H9 (cell line): ENCODE measurements at regions not wholly inside any gene's neighbourhood (a gene's known extent, or its start where the extent isn't known, plus 50 kb on each side); places are given as distances from the start of the nearest gene placed in this dataset.

Source experiments
- DNase-seq: peaks from one replicate; pipeline ENCODE4 v3.0.0-alpha.2; 2017
- H2AFZ ChIP-seq: one replicate; pipeline ENCODE4 v1.6.1; 2013; ENCODE audit warnings: mild to moderate bottlenecking, low read length, control low read depth, moderate library complexity
- H2AK5ac ChIP-seq: 2 replicates; pipeline ENCODE4 v1.6.1; 2013; ENCODE audit warnings: low read length, control low read depth, mixed read lengths; ENCODE audit not compliant: insufficient read length
- H2BK120ac ChIP-seq: one replicate; pipeline ENCODE4 v1.6.1; 2013; ENCODE audit warnings: low read depth, mild to moderate bottlenecking, low read length, control low read depth, inconsistent platforms; ENCODE audit not compliant: poor library complexity, severe bottlenecking
- H2BK12ac ChIP-seq: 2 replicates; pipeline ENCODE4 v1.6.1; 2013; ENCODE audit warnings: low read length, control low read depth, mixed read lengths, low read depth; ENCODE audit not compliant: insufficient read length
- H2BK15ac ChIP-seq: 2 replicates; pipeline ENCODE4 v1.6.1; 2013; ENCODE audit warnings: low read depth, low read length, control low read depth
- H2BK20ac ChIP-seq: one replicate; pipeline ENCODE4 v1.6.1; 2013; ENCODE audit warnings: low read depth, mild to moderate bottlenecking, low read length, control low read depth, inconsistent platforms; ENCODE audit not compliant: poor library complexity, severe bottlenecking
- H2BK5ac ChIP-seq: 2 replicates; pipeline ENCODE4 v1.6.1; 2013; ENCODE audit warnings: low read length, control low read depth, mixed read lengths; ENCODE audit not compliant: insufficient read length
- H3K14ac ChIP-seq: 2 replicates; pipeline ENCODE4 v1.6.1; 2013; ENCODE audit warnings: low read length, control low read depth; ENCODE audit not compliant: insufficient read depth
- H3K18ac ChIP-seq: 2 replicates; pipeline ENCODE4 v1.6.1; 2013; ENCODE audit warnings: low read depth, mild to moderate bottlenecking, mixed read lengths, low read length, control low read depth; ENCODE audit not compliant: insufficient read length
- H3K23ac ChIP-seq: 2 replicates; pipeline ENCODE4 v1.6.1; 2013; ENCODE audit warnings: low read length, control low read depth, mixed read lengths, low read depth; ENCODE audit not compliant: insufficient read length
- H3K23me2 ChIP-seq: 2 replicates; pipeline ENCODE4 v1.6.1; 2013; ENCODE audit warnings: low read depth, mild to moderate bottlenecking, mixed read lengths, low read length, control low read depth; ENCODE audit not compliant: insufficient read length, poor library complexity, severe bottlenecking
- H3K27ac ChIP-seq: 2 replicates; pipeline ENCODE4 v1.5.1; 2013; ENCODE audit warnings: low read length, control low read depth, mixed read lengths, low read depth; ENCODE audit not compliant: insufficient read length
- H3K27me3 ChIP-seq: 2 replicates; pipeline ENCODE4 v1.6.1; 2013; ENCODE audit warnings: low read length, control low read depth, inconsistent platforms; ENCODE audit not compliant: insufficient read depth
- H3K4ac ChIP-seq: 2 replicates; pipeline ENCODE4 v1.6.1; 2013; ENCODE audit warnings: low read depth, mild to moderate bottlenecking, control low read depth, inconsistent platforms, low read length, moderate library complexity
- H3K4me1 ChIP-seq: 2 replicates; pipeline ENCODE4 v1.6.1; 2013; ENCODE audit warnings: low read length, control low read depth, inconsistent platforms; ENCODE audit not compliant: insufficient read depth
- H3K4me2 ChIP-seq: 2 replicates; pipeline ENCODE4 v1.6.1; 2013; ENCODE audit warnings: low read length, control low read depth, mixed read lengths; ENCODE audit not compliant: insufficient read length, insufficient read depth
- H3K56ac ChIP-seq: 2 replicates; pipeline ENCODE4 v1.6.1; 2013; ENCODE audit warnings: low read depth, mild to moderate bottlenecking, mixed read lengths, low read length, control low read depth; ENCODE audit not compliant: insufficient read length
- H3K79me1 ChIP-seq: 2 replicates; pipeline ENCODE4 v1.6.1; 2013; ENCODE audit warnings: low read depth, mild to moderate bottlenecking, moderate library complexity, low read length, control low read depth, inconsistent platforms; ENCODE audit not compliant: insufficient read depth, poor library complexity, severe bottlenecking
- H3K79me2 ChIP-seq: 2 replicates; pipeline ENCODE4 v1.6.1; 2013; ENCODE audit warnings: low read length, control low read depth, inconsistent platforms; ENCODE audit not compliant: insufficient read depth
- H3K9ac ChIP-seq: 2 replicates; pipeline ENCODE4 v1.6.1; 2013; ENCODE audit warnings: low read length, control low read depth, mixed read lengths; ENCODE audit not compliant: insufficient read length; ENCODE audit errors: extremely low read depth
- H3K9me3 ChIP-seq: one replicate; pipeline ENCODE4 v1.6.1; 2013; ENCODE audit warnings: low read depth, low read length, inconsistent platforms; ENCODE audit not compliant: control insufficient read depth
- H3T11ph ChIP-seq: one replicate; pipeline ENCODE4 v1.6.1; 2013; ENCODE audit warnings: mild to moderate bottlenecking, low read length, control low read depth, inconsistent platforms
- H4K20me1 ChIP-seq: one replicate; pipeline ENCODE4 v1.6.1; 2013; ENCODE audit not compliant: control insufficient read depth, insufficient read length, insufficient read depth
- H4K5ac ChIP-seq: 2 replicates; pipeline ENCODE4 v1.6.1; 2013; ENCODE audit warnings: low read depth, mild to moderate bottlenecking, mixed read lengths, low read length, control low read depth; ENCODE audit not compliant: insufficient read length
- H4K8ac ChIP-seq: replicated peaks from 2 replicates; pipeline ENCODE4 v1.6.1; 2013; ENCODE audit warnings: low read length, control low read depth, mixed read lengths, low read depth; ENCODE audit not compliant: insufficient read length
- H4K91ac ChIP-seq: 2 replicates; pipeline ENCODE4 v1.6.1; 2013; ENCODE audit warnings: low read depth, mild to moderate bottlenecking, moderate library complexity, mixed read lengths, low read length, control low read depth; ENCODE audit not compliant: insufficient read length
- H3K27ac Mint-ChIP-seq, 3 experiments: 2 replicates in 2 of 3; 3 replicates in 1 of 3; pipeline ENCODE4 v1.8.0; 2020 to 2021; ENCODE audit warnings: mixed read lengths in 3 of 3, mild to moderate bottlenecking in 1 of 3, moderate library complexity in 1 of 3
- H3K27me3 Mint-ChIP-seq: 2 replicates; pipeline ENCODE4 v1.8.0; 2021; ENCODE audit warnings: low read depth, mild to moderate bottlenecking, moderate library complexity, mixed read lengths
- H3K36me3 Mint-ChIP-seq, 3 experiments: 2 replicates in 2 of 3; 3 replicates in 1 of 3; pipeline ENCODE4 v1.8.0; 2020 to 2021; ENCODE audit warnings: low read depth in 3 of 3, mixed read lengths in 3 of 3; ENCODE audit not compliant: insufficient read depth in 1 of 3
- H3K4me1 Mint-ChIP-seq, 2 experiments: 2 replicates each; pipeline ENCODE4 v1.8.0; 2020; ENCODE audit warnings: mixed read lengths in 2 of 2
- H3K4me3 Mint-ChIP-seq, 2 experiments: 2 replicates in 1 of 2; 3 replicates in 1 of 2; pipeline ENCODE4 v1.8.0; 2020 to 2021; ENCODE audit warnings: mild to moderate bottlenecking in 2 of 2, mixed read lengths in 2 of 2, moderate library complexity in 1 of 2
- H3K9me3 Mint-ChIP-seq, 2 experiments: 2 replicates in 1 of 2; 3 replicates in 1 of 2; pipeline ENCODE4 v1.8.0; 2020; ENCODE audit warnings: mild to moderate bottlenecking in 2 of 2, mixed read lengths in 2 of 2, moderate library complexity in 1 of 2
- CTCF ChIP-seq: fragments of 200-600 bp; sonication (generic); conservative IDR thresholded peaks from 3 replicates; pipeline ENCODE4 v1.8.0; 2021; ENCODE audit warnings: antibody characterized with exemption, mild to moderate bottlenecking
- WGBS: extraction: QIAGEN DNeasy Blood & Tissue Kit; methylation state at CpG from one replicate; pipeline ENCODE4 v1.1.7; 2013; ENCODE audit warnings: missing lambda C conversion rate, low lambda C conversion rate, mixed read lengths; ENCODE audit not compliant: insufficient read length; ENCODE audit errors: extremely low coverage; 5-methylcytosine and 5-hydroxymethylcytosine counted together

DNA sequence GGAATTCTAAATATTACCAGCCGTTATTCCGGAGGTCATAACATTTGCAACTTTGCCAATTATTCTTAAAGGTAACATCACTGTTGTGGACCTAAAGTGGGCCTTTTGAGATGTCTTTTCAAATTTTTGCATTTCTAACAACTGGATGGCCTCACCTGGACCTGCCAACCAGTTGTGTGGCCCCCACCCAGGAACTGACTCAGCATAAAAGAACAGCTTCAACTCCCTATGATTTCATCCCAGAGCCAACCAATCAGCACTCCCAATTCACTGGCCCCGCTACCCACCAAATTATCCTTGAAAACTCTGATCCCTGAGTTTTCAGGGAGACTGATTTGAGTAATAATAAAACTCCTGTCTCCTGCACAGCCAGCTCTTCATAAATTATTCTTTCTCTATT lies 489.7 kb upstream of the LMCD1 start:
- H4K20me1 ChIP-seq = no peaks in the 10 kb centered on the region
- no peak overlapping the region for H3K27ac ChIP-seq
- H3K4me2 ChIP-seq = no peak overlapping the region
- no peaks in the 10 kb centered on the region for H3K23me2 ChIP-seq
- H3K4ac ChIP-seq = no peak overlapping the region
- peaks cover 0 to 7% of the 10 kb centered on the region in 2 experiments; a peak in 3 of 5 replicates for H3K9me3 Mint-ChIP-seq
- H2AFZ ChIP-seq = no peak overlapping the region
- no peak for TF ChIP-seq CTCF
- H4K91ac ChIP-seq = no peak overlapping the region
- peak overlapping the region in 1 of 3 experiments; percentile 53; a peak in 1 of 7 replicates for H3K27ac Mint-ChIP-seq
- H3T11ph ChIP-seq = no peak overlapping the region
- peaks cover 0 to 3% of the 10 kb centered on the region in 2 experiments; a peak in 2 of 4 replicates for H3K4me1 Mint-ChIP-seq
- H3K14ac ChIP-seq = no peak overlapping the region
- H4K8ac ChIP-seq = no peak overlapping the region
- H3K9ac ChIP-seq = no peak overlapping the region
- H2BK15ac ChIP-seq = no peak overlapping the region
- no peaks in the 10 kb centered on the region for H3K27me3 ChIP-seq
- no peak overlapping the region for H2BK20ac ChIP-seq
- H3K23ac ChIP-seq = no peak overlapping the region
- no peaks in the 10 kb centered on the region; a peak in 2 of 7 replicates for H3K36me3 Mint-ChIP-seq
- H3K4me1 ChIP-seq = no peaks in the 10 kb centered on the region
- H3K4me3 Mint-ChIP-seq = no peak overlapping the region; a peak in 1 of 5 replicates
- no peak overlapping the region for H3K56ac ChIP-seq
- no peak overlapping the region for H3K18ac ChIP-seq
- no peak overlapping the region for H2BK5ac ChIP-seq
- no peaks in the 10 kb centered on the region for H3K9me3 ChIP-seq
- H3K27me3 Mint-ChIP-seq = no peaks in the 10 kb centered on the region
- no CpG with 5 or more reads among the region's 3 CpGs for WGBS
- no peak for DNase-seq
- H2BK120ac ChIP-seq = no peak overlapping the region
- no peaks in the 10 kb centered on the region for H3K79me2 ChIP-seq
- no peak overlapping the region for H2BK12ac ChIP-seq
- H4K5ac ChIP-seq = no peak overlapping the region
- no peaks in the 10 kb centered on the region for H3K79me1 ChIP-seq
- no peak overlapping the region for H2AK5ac ChIP-seq
